HG03159 (cell line): ENCODE measurements at regions not wholly inside any gene's neighbourhood (a gene's known extent, or its start where the extent isn't known, plus 50 kb on each side); places are given as distances from the start of the nearest gene placed in this dataset.

ENCODE experiments used
- ATAC-seq: cut with Tn5 transposase; IDR thresholded peaks from one replicate; pipeline ENCODE4 v1.9.1; 2021; ENCODE audit warnings: mild to moderate bottlenecking, moderate library complexity; ENCODE audit not compliant: unreplicated experiment

DNA sequence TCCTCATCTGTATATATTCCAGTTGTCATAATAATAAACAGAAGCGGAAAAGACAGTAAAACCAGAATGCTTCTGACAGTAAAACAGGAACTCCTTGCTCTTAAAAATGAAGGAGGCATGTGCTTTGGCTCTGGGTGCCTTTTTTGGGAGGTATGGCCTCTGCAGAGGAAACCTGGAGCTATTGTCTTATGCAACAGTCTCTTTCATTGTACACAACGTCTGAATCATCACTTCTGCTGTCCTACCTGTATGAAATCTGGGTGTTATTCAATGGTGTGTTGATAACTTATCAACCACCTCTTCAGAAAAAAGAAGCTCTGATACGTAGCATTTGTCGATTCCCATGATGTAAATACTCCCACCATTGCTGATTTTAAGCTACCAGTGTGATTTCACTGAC is 64.8 kb downstream of the CDCA7 start:
- ATAC-seq: no peak

DNA sequence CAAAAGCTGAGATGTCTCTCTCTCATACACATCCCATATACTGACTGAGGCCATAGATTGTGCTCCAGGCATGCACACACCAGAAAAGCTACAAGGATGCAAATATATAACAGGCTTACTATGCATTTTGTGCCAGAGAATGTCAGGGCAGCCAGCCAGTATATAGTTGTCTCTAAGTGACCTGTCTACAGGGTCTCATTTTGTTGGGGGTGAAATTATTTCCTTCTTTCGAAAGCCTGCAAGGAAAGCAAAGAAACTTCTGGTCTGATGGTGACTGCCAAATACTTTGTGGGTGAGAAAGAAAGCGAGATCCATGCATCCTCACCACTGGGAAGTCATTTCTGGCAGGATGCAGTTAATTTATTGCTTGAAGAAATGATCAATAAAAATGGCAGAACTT is 70.2 kb downstream of the CDCA7 start:
- no peak for ATAC-seq

DNA sequence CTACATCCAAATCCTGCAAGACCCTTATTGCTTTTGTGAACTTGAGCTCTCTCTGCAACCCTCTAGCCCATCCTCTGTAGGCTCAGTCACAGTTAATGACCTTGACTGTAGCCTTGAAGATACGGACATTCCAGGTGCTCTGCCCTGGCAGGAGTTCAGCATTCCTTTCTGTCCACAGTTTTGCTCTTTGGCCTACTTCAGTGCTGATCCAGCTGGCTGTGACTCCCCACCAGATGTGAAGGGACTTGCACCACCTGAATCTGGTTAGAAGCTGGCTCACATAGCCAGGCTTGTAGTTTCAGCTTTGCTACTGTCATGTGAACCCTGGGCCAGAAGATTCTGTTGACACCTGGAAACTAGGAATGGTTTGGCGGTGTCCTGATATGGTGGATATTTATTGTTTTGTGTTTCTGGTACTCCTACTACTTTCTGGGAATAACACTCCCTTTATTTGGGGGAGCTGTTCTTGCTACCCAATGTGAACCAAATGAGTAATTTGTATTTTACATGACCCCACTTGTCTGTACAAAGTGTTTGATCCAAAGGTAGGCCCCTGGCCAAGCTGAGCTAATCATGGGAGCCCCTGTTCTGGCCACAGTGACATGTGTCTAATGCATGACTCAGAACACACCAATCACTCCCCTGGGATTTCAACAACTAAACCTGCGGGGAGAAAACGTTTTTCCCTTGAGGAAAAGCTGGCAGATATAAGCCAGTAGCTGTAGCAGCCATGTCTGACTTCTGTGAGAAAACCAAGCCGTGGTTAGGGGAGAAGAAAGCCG is 73.4 kb downstream of the CDCA7 start:
- no peak for ATAC-seq

DNA sequence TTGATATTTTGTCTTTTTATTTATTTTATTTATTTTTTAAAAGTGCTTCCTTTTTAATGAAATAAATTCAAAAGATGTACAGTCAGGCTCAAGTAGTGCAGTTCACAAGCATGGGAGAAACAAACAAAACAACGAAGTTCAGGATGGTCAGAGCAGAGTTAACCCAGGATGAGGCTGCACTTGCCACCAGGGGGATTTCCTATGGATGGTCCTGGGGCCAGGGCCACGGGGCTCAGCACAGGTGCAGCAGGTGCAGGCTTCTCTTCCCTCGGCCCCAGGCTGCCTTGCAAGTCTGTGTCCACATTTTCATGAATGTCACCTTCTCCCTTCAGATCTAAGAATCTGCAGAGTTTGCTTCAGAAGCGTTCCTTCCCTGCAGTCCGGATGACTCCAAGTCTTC is 76.5 kb downstream of the CDCA7 start:
- ATAC-seq: no peak

DNA sequence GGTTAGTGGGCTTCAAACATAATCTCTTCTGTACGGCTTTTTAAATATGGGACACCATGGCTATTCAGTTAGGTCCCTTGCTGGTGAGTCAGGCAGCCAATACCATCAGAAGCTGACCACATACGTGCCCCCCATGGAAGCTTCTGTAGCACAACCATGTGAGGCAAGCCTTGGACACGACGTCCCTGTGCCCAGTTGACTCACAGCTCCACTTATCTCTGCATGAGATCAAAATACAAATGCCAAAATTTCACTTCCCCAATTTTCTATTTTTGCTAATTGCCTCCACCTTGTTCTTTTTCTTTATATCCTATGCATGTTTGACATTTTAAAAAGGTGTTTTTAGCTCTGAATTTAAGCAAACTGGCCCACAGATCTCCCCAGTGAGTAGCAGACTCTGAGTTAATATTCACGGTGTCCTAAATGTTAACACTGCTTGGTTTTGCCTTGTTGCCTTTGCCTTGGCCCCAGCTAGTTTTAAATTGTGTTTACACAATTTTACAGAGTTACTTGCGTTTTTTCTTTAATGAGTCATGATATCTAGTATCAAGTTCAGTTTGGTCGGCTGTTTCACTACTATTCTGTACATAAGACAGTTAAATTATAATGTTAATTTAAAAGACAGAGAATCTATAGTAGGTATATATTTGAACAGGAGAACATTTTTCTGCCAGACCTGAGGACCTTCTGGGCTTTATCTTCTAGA is 77.5 kb downstream of the CDCA7 start:
- ATAC-seq: no peak

DNA sequence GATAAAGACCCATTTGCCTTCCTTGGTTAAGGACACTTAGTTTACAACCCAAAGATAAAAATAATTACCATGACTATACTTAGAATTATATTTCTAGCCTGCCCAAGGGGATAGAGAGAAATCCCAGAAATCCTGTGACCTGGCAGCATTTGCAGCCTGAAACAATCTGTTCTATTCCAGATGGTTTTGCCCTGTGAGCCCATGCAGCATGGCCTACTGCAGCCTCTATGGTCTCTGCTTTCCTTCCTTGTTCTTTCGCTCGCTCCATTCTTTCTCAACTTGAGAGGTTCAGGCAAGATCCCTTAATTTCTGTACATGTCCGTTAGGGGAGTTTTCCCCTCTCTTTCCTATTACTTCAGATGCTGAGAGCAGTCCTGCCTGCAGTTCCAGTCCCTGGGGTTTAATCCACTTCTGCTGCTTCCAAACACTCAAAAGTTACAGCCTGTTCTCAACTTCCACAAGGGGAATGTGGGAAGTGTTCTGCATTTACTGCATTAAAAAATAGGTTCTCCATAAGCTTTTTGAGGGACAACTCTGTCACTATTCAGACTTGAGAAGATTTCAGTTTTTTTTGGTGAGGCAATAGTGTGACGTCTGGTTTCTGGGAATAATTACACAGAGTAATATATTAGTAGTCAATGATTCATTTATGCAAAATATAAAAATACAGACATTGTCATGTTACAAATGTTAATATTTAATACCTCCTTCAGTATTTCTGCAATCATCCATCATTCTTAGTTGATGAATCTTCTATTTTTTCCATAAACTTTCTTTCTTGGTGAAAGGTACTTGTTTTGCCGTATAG is 80.3 kb downstream of the CDCA7 start:
- no peak for ATAC-seq

DNA sequence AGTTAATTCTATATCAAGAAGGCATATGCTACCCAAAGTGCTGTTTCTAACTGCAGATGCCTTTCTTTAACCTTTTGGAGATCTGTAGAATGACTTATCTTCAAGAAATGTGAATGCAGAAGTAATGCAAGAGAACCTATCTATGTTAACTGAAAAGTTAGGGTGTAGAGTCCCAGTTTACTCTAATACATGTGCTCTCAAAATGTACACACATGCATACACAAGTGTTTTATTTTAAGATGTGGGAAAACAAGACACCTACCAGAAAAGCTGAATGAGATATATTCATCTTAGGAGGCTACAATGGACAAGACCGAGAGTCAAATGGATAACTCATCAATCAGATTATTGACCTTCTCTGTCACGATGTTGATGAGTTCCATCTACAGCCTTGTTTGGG is 80.9 kb downstream of the CDCA7 start:
- ATAC-seq: no peak

DNA sequence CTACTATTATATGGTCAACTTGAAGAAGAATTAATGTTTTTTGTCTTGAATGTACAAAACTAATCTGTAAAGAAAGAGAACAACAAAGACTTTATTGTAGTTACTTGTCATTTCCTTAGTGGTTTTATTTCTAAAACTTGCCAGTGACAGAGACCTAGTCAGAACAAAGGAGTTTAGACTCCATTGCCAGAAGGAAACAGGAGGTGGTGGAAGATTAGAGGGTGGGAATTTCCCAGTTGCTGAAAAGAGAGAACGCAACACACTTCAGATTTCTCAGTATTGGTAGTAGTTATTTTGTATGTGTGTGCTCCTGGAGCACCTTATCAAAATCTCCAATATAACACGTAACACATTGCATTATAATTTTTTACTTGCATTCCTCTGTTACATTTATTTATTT is 81.4 kb downstream of the CDCA7 start:
- ATAC-seq: no peak

DNA sequence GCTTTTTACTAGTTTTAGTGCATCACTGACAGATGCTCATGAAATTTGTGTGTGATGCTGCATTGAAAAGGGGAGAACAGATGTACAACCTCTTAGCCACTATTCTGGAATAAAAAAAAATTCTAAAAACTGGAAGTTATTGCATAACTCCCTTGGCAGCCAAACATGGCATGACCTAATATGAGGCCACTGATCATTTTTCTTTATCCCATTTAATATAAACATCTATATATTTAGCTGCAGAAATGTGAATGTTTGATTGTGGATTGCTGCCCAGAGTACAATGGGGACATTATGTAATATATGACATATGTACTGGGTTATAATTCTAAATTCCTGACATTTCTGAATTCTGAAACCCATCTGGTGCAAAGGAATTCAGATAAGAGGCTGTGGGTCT is 86.5 kb downstream of the CDCA7 start:
- ATAC-seq: no peak

DNA sequence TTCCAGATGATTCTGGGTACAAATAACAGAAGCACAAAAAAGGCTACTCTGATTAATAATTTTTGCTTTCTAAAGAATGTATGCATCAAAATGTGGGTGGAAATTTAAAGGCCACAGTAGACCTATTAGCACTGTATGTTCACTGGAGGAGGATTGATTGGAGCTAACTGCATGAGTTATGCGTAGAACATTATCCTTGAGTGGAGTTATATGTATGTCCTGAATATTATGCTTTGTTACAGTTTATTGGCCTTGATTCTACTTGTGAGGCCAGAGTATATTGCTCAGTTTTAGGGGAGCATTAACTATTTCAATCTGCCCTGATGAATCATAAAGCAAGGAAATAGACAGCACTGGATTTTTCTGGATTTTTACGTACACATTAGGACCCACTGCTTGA is 87.9 kb downstream of the CDCA7 start:
- no peak for ATAC-seq

DNA sequence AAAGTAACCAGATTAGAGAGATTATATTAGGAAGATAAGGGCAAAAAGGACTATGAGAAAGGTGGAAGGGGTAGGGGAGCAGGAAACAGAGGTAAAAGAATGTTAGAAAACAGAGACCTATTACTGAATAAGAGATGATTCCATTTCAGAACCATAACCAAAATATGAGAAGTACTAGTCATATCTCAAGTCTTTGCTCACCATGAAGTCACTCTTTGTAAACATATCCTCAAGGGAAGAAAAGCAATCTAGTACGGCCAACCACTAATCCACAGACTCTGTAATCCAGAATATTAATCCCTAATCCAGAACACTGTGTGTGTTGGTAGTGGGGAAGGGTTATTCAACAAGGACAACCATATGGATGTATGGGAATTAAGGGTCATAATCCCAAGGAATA is 92.0 kb downstream of the CDCA7 start:
- no peak for ATAC-seq

DNA sequence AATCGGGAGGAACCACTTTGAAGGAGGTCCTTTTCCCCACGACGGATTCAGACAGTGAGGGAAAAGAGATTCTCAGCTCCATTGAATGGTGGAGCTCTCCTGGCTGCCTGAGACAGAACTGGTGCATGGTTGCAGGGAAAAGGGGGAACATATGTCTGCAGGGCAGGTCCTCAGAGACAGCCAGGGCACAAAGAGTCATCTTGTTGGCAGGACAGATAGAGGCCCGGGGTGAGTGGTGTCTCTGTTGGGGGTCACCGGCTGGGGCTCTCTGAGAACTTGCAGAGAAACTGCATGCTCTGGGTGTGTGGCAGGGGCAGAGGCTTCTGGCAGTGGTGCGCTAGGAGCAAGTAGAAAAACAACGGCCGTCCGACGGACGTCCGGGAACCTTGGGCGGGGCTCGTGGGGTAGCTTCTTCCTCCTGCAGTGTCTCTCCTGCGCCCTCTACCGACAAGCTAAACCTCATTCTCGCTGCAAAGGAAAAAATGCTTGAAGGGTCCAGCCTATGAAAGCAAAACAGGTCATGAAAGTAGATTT is 94.3 kb downstream of the CDCA7 start:
- peak; percentile 80 for ATAC-seq

DNA sequence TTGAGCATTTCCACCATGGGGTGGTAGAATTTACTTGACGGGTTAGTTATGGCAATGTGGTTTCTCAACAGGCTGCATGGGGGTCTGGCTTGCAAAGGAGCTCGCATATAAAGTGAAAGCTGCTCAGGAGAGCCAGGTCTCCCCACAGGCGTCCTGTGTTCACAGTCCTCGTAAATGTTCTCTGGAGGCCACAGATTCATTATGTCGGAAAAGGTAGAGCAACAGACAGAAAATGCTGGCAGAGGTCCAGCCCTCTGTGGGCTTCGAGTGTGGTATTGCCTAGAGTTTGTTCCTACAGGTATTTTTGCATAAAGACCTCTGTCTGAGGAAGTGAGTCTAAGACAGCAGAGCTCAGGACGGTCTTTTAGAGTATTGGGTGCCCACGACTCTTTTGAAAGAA is 96.4 kb downstream of the CDCA7 start:
- no peak for ATAC-seq

DNA sequence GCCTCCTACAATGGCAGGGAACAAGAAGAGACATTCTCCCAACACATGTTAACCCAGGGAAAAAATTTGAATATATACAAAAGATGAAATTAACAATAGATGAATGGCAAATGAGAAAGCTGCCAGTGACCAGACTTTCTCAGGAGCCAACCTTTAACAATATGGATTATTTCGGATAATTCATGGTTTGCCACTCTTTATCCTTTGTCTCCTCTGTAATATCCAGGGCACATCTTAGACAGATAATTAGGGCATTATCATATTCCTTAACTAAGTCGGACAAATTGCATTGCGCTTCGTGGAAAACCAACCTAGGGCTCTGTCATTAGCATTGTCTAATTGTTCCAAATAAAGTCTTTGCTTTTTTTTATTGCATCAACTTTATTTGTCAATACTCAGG is 97.3 kb downstream of the CDCA7 start:
- ATAC-seq: no peak

DNA sequence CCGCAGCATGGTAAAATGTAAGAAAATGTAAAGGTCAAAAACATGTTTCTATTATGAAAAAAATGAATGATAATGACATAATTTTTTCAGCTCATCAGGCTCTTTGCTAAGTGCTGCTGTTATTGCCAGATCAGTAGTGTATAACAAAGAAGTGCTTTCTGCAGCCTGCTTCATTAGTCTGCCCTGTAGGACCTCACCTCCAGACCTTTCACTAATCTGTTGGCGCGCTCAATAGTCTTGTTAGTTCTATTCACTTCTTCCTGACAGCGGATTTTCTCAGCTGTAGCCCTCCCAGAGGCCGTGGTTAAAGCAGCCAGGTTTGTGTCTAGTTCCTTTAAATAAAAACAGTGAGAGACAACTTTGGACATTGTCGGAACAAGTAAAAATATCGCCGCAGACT is 97.7 kb downstream of the CDCA7 start:
- ATAC-seq: no peak

DNA sequence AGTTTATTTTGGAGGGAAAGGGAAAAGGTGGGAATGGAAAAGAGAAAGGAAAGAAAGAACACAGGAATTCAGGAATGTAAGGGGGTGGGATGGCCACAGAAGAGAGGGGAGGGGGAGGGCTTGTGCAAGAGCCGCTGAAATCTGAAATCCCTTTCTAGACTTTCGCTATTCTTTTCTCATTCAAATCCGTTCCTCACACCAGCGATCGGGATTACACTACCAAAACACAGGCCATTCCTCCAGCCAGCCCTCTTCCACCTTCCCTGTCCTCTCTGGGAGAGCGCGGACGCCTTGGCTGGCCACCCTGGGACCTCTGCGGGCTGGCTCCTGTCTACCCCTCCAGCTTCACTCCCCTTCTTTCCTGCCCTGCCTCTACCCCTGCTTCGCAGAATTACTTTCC is 102.3 kb downstream of the CDCA7 start:
- no peak for ATAC-seq

DNA sequence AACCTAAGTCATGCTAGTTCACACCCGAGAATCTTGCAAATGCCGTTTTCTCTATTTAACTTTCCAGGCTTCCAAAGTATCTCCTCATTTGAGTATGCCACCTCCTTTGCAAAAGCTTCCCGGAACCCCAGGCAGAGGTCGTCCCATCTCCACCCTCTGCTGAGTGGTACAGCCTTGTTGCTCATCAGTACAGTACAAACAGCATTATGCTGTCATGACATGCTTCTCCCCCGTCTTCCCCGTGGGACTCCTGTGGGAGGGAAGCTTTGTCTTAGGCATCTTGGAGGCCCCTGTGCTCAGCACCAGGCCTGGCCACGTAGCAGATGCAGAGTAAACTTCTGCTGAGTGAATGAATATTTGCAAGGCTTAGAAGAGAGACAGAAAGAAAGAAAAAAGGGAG is 102.7 kb downstream of the CDCA7 start:
- ATAC-seq: no peak

DNA sequence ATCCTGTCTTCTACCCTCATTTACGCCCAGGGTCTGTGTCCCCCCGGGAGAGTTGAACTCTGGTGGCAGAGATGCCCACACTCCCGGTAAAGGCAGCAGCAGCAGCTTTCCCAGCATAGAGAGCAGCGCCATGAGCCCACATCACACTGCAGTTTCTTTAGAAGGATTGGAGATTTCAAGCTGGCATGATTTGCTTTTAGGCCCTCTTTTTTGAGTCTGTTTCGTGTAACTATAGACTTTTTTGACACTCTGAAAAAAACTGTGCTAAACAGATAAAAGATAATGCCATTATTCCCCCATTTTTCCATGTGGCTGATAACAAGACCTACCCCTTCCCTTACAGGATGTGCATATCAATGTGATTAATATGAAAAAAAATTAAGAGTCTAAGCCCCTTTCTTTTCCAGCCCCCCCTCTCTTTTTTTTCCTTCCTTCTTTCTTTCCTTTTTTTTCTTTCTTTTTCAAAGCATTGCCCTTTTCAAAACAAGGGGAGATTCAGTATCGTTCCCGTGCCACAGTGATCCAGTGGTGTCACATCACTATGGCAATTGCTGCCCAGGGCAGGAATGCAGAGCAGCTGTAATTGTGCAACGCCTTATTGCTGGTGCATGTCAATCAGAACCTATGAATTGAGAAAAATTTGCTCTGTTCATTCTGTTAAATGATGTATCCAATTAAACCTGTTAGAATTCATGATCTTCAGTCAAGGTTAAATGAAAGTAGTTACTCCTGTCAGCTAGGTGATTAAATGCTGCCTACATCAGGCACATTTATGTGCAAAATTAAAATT is 104.5 kb downstream of the CDCA7 start:
- no peak for ATAC-seq

DNA sequence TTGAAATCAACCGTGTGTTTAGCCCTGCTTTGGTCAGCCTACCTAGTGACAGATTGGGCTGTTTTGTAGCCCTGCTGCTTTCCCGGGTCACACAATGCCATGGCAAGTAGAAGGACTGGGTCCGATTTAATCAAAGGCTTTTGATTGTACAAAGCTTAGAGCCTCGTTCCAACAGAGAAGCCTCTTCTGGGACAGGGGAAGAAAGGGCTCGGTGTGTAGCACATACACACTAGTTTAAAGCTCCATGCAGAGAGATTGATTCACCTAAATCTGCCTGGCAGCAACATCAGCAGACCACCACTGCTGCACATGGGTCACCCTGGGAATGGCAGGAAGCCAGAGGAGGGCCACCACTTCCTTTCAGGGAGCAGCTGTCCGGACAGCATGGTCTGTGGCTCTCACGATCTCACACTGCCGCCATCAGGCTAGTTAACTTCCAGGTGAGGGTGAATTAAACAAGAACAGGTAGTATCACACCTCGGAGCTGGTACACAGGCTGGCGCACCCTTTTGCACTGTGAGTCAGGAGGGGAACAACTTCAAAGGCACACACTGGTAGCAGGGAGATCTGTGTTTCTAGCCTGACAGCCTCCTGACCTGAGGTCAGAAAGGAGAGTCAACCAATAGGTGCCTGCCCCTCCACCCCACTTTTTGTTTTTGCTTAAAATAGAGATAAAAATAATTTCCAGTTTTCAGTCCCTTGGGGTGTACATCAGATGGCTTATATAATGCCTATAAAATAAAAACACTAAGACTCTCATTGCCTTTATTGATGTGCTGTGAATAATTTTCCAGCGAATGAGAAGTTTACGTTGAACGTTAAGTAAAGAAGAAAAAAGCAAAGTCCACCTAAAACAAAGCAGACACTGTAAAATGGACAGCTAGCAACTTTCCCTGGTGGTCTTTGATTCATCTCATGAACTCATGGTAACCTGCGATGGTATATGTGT is 108.5 kb downstream of the CDCA7 start:
- ATAC-seq: no peak

DNA sequence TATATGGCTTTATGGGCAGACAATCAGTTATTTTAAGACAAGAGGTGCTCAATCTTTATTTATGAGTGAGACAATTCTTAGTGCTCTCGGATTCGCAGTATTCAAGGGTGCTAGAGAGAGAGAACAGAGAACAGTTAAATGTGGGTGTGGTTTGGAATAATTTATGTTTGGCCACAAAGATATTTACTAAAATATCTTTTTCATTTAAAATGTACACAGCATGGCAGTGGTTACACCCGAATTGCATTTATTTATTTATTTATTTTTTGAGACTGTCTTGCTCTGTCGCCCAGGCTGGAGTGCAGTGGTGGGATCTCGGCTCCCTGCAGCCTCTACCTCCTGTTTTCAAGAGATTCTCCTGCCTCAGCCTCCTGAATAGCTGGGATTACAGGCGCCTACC is 109.2 kb downstream of the CDCA7 start:
- no peak for ATAC-seq
